NCI-H1092 treated with DMSO at 0.1 percent for 48 hours (cell line): ENCODE measurements at regions not wholly inside any gene's neighbourhood (a gene's known extent, or its start where the extent isn't known, plus 50 kb on each side); places are given as distances from the start of the nearest gene placed in this dataset.

Experiments used
- DNase-seq: peaks from one replicate; lab custom pipeline; 2025; lab: John Stamatoyannopoulos, UW

- no peak for DNase-seq
Measured at GRCh38 chr2:158732573-158733429, 62.3 kb upstream of the DAPL1 start.

DNA sequence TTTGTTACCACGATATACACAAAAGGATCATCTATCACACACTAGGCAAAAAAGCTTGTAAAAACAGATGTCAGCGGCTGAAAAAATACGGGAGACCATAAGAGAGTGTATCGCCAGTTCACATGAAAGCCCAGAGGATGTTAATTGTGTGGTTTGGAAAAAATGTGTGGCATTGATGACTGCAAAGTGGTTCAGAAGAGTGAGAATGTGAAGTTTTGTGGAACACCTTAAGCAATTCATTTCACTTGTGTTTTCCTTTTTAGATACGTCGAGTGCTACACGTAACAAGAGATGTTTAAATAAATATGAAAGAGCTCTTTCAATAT is 61.7 kb upstream of the DAPL1 start:
- DNase-seq: no peak

GRCh38 chr2:158734442-158734841 is 60.7 kb upstream of the DAPL1 start:
- no peak for DNase-seq

DNA sequence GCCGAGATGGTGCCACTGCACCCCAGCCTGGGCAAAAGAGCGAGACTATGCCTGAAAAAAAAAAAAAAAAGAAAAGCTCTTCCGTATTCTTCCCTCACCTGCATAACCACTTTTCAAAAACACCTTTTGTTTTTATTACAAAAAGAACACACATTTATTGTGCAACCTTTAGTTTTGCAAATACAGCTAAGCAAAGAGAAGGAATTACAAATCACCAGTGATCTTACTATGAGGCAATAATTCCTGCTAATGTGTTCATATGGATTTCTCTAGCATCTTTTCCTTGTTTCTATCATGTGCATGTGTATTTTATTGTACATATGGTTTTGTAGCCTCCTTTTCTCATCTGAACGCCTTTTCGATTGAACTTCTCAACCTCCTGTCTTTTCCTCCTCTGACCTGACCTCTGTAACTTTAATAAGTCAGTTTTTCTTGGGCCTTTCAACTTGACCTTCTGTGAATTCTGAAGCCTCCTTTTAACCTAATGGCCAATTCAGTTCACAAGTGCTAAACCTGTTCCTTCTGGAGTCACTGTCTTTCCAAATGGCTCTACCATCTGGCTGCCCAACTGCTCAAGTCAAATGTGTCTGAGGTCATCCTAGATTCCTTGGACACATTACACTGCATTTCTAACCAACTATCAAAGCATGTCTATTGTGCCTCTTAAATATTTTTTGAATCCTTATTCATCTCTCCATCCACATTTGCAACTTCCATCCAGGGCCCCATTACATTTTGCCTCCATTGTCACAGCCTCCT is 59.1 kb upstream of the DAPL1 start:
- DNase-seq: no peak

- no peak for DNase-seq
Measured at GRCh38 chr2:158738363-158738762, 56.8 kb upstream of the DAPL1 start.

- DNase-seq: no peak
Measured at GRCh38 chr2:158740127-158740526, 55.0 kb upstream of the DAPL1 start.

- DNase-seq: no peak
Measured at GRCh38 chr2:158740621-158741020, 54.5 kb upstream of the DAPL1 start.

DNA sequence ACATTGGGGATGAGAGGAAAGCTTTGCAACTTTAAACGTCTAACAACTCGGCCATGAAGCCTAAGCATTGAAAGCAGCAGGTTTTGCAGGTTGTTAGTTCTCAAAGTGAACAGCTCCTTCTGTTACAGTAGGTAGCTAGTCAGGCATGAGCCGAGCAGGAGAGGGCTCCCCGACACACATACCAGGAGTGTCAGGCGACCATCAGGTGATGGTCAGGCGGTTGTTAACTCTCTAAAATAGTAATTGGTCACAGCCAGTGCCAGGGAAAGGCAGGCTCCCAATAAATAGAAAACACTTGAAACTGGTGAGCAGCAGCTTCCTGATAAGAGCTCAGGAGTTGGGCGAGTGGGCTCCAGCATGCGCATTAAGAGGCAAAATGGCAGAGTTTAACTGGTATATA is 53.5 kb upstream of the DAPL1 start:
- DNase-seq: no peak

DNA sequence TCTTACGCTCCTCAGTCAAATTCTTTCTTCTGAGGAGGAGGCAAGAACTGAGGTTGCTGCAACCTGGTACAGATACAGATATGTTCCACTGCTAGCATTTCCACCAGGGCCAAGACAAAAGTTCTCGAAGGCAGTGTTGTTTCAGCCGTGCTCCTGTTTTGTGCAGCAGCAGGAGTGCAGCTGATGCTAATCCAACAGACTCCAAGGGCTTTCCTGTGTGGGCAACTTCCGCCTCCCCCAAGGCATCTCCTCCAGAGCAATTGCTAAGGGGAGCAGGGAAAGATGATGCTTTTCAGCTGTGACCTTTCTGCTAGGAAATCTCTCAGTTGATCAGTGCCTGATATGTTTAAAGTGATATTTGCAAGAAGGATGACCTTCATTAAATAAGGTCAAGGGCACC is 52.6 kb upstream of the DAPL1 start:
- DNase-seq: no peak

DNA sequence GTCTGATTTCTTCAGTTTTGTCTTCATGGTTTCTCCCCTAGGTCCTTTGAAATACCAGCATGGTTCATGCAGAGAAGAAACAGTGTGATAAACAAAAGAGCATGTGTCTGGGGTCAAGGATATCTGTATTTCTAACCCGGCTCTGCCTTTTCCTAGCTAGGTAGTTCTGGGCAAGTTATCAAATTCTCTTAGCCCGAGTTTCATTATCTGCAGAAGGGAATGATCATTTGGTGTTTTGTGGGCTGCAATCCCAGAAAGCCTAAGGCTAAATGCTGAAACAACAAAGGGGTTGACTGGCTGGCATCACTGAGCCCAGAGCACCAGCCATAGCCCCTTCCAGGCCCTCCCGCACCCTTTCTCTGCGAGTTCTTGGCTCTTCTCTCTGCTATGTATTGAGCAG is 51.7 kb upstream of the DAPL1 start:
- no peak for DNase-seq

GRCh38 chr2:158743879-158744278 is 51.2 kb upstream of the DAPL1 start:
- DNase-seq: no peak

DNA sequence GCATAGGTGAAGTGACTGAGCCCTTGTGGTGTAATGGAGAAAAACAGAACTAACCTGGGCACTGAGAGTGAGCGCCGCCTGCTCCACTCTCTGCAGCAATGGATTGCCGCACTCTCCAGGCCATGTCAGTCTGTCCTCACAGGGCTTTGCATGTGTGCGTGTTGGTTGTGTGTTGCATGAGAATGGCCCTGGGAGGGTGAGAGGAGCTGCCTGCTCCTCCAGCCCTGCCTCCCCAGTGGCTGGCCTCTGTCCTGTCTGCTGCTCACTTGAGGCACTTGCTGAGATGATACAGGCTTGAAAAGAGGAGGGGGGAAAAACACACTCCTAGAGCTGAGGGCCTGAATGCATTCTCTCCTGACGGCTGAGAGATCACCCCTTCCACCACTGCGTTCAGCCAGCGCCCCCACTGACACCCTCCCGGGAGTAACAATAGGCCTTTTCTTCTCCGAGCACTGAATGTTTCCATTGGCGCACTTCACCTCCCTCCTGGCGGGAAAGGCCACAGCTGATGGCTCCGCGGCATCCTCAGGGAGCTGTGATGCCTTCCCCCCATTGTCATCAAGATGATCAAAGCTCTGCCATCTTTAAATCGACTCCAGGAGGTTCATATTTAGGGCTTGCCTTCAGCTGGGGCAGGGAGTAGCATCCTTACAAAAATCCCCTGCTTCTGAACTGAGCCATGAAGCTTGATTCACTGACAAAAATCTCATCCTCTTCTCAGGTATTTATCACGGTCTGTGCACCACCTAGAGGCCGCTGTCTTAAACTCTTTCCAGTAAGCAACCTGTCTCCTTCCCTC is 49.9 kb upstream of the DAPL1 start:
- DNase-seq: peak; percentile 68
